HG03521 (cell line): ENCODE measurements at regions not wholly inside any gene's neighbourhood (a gene's known extent, or its start where the extent isn't known, plus 50 kb on each side); places are given as distances from the start of the nearest gene placed in this dataset.

Experiments used
- ATAC-seq: cut with Tn5 transposase; IDR thresholded peaks from one replicate; pipeline ENCODE4 v1.9.1; 2021; ENCODE audit warnings: mild to moderate bottlenecking, moderate library complexity; ENCODE audit not compliant: unreplicated experiment

- ATAC-seq: no peak
These were observed 203.9 kb upstream of the PPFIA2 start for GRCh38 chr12:81963026-81963425.

GRCh38 chr12:81962126-81962856 lies 203.1 kb upstream of the PPFIA2 start:
- no peak for ATAC-seq

GRCh38 chr12:81958406-81958805 lies 199.3 kb upstream of the PPFIA2 start:
- ATAC-seq: no peak

- ATAC-seq: no peak
These were observed 198.5 kb upstream of the PPFIA2 start for GRCh38 chr12:81957631-81958030.

GRCh38 chr12:81956468-81956860 lies 197.3 kb upstream of the PPFIA2 start:
- no peak for ATAC-seq

- no peak for ATAC-seq
These were observed 194.4 kb upstream of the PPFIA2 start for GRCh38 chr12:81953541-81953940.

- no peak for ATAC-seq
These were observed 191.7 kb upstream of the PPFIA2 start for GRCh38 chr12:81950871-81951270.

- ATAC-seq: no peak
These were observed 190.7 kb upstream of the PPFIA2 start for GRCh38 chr12:81949841-81950308.

GRCh38 chr12:81949416-81949815 lies 190.3 kb upstream of the PPFIA2 start:
- no peak for ATAC-seq

- no peak for ATAC-seq
These were observed 185.7 kb upstream of the PPFIA2 start for GRCh38 chr12:81944886-81945285.

- no peak for ATAC-seq
These were observed 183.4 kb upstream of the PPFIA2 start for GRCh38 chr12:81942594-81942993.

- ATAC-seq: no peak
These were observed 170.9 kb upstream of the PPFIA2 start for GRCh38 chr12:81930037-81930436.

- ATAC-seq: no peak
These were observed 137.6 kb upstream of the PPFIA2 start for GRCh38 chr12:81896771-81897170.

- no peak for ATAC-seq
These were observed 129.8 kb upstream of the PPFIA2 start for GRCh38 chr12:81888961-81889360.

- ATAC-seq: no peak
These were observed 129.1 kb upstream of the PPFIA2 start for GRCh38 chr12:81888106-81888740.

GRCh38 chr12:81874586-81874985 lies 115.4 kb upstream of the PPFIA2 start:
- ATAC-seq: no peak

- ATAC-seq: no peak
These were observed 115.0 kb upstream of the PPFIA2 start for GRCh38 chr12:81874166-81874565.

- ATAC-seq: no peak
These were observed 113.2 kb upstream of the PPFIA2 start for GRCh38 chr12:81872400-81872799.

- ATAC-seq: no peak
These were observed 106.9 kb upstream of the PPFIA2 start for GRCh38 chr12:81866081-81866480.

GRCh38 chr12:81863406-81863805 lies 104.3 kb upstream of the PPFIA2 start:
- no peak for ATAC-seq

GRCh38 chr12:81859521-81859920 lies 100.4 kb upstream of the PPFIA2 start:
- ATAC-seq: no peak

- ATAC-seq: no peak
These were observed 84.4 kb upstream of the PPFIA2 start for GRCh38 chr12:81843599-81843998.

GRCh38 chr12:81835783-81836182 lies 76.6 kb upstream of the PPFIA2 start:
- no peak for ATAC-seq
